OCI-LY7 (cell line): ENCODE measurements at regions not wholly inside any gene's neighbourhood (a gene's known extent, or its start where the extent isn't known, plus 50 kb on each side); places are given as distances from the start of the nearest gene placed in this dataset.

ENCODE experiments used
- BruUV-seq: library from RNA; stranded (reverse); fragments of 400-500 nt; replicated peaks from 2 replicates; lab custom pipeline; 2021; lab: Mats Ljungman, UMichigan
- CTCF ChIA-PET: fragments of 300-600 bp; sonication (Branson Sonifier 250); formaldehyde crosslinking; loops from one replicate; lab custom pipeline; 2022; ENCODE audit warnings: antibody characterized with exemption; ENCODE audit not compliant: unreplicated experiment; lab: Charles Lee
- POLR2A ChIA-PET: fragments of 300-600 bp; sonication (Branson Sonifier 250); formaldehyde crosslinking; loops from one replicate; lab custom pipeline; 2022; ENCODE audit warnings: antibody characterized with exemption; lab: Charles Lee
- DNase-seq: peaks from one replicate; pipeline ENCODE4 v3.0.0-alpha.2; 2015; ENCODE audit warnings: low spot score
- H2AFZ ChIP-seq: fragments of 200-600 bp; sonication (generic), shearing (Covaris generic); 2 replicates; pipeline ENCODE4 v1.6.1; 2014; ENCODE audit warnings: mild to moderate bottlenecking, antibody characterized with exemption, low read length, moderate library complexity
- H3K27ac ChIP-seq: fragments of 200-600 bp; sonication (generic); 2 replicates; pipeline ENCODE4 v1.5.1; 2014; ENCODE audit warnings: mixed run types, low read depth, mild to moderate bottlenecking, moderate library complexity, low read length, inconsistent platforms; ENCODE audit not compliant: poor library complexity, severe bottlenecking
- H3K36me3 ChIP-seq: fragments of 200-600 bp; sonication (generic); 2 replicates; pipeline ENCODE4 v1.6.1; 2014; ENCODE audit warnings: mild to moderate bottlenecking, antibody characterized with exemption, low read length, moderate library complexity, mixed read lengths; ENCODE audit not compliant: insufficient read depth
- H3K4me1 ChIP-seq: fragments of 200-600 bp; sonication (generic); 2 replicates; pipeline ENCODE4 v1.5.1; 2014; ENCODE audit warnings: mild to moderate bottlenecking, low read length; ENCODE audit not compliant: insufficient read depth, poor library complexity, severe bottlenecking
- H3K4me2 ChIP-seq: fragments of 200-600 bp; sonication (generic); 2 replicates; pipeline ENCODE4 v1.6.1; 2014; ENCODE audit warnings: mild to moderate bottlenecking, low read length
- H3K4me3 ChIP-seq: fragments of 200-600 bp; sonication (generic); 2 replicates; pipeline ENCODE4 v1.5.1; 2014; ENCODE audit warnings: mild to moderate bottlenecking, low read depth, low read length; ENCODE audit not compliant: poor library complexity, severe bottlenecking
- H3K79me2 ChIP-seq: fragments of 200-600 bp; sonication (generic); 2 replicates; pipeline ENCODE4 v1.6.1; 2016; ENCODE audit warnings: low read depth, mild to moderate bottlenecking, low read length, moderate library complexity, mixed read lengths; ENCODE audit not compliant: insufficient read depth
- H3K9me2 ChIP-seq: fragments of 200-600 bp; sonication (generic); 2 replicates; pipeline ENCODE4 v1.6.1; 2016; ENCODE audit warnings: mild to moderate bottlenecking, low read length, mixed read lengths; ENCODE audit not compliant: insufficient read depth
- H3K9me3 ChIP-seq: fragments of 200-600 bp; sonication (generic); 2 replicates; pipeline ENCODE4 v1.6.1; 2014; ENCODE audit warnings: mild to moderate bottlenecking, mixed run types, low read length, mixed read lengths
- H4K20me1 ChIP-seq: fragments of 200-600 bp; sonication (generic); 2 replicates; pipeline ENCODE4 v1.6.1; 2014; ENCODE audit warnings: mild to moderate bottlenecking, antibody characterized with exemption, low read length, moderate library complexity, mixed read lengths; ENCODE audit not compliant: insufficient read depth
- EZH2phosphoT487 ChIP-seq: fragments of 200-600 bp; sonication (generic); IDR thresholded peaks from 2 replicates; pipeline ENCODE4 v1.6.1; 2018; ENCODE audit warnings: low read depth, borderline replicate concordance, mild to moderate bottlenecking, mixed run types, antibody characterized with exemption, low read length, moderate library complexity, mixed read lengths
- intact Hi-C: fragments of 100-400 bp; cut with micrococcal nuclease; formaldehyde crosslinking; loops from one replicate; pipeline ENCODE4 v1.10.0; 2022; ENCODE audit not compliant: unreplicated experiment
- TF ChIP-seq, protein P1 (sequence below): fragments of 200-600 bp; sonication (generic); conservative IDR thresholded peaks from 2 replicates; pipeline ENCODE4 v1.5.1; 2014; ENCODE audit warnings: mild to moderate bottlenecking, antibody characterized with exemption, low read length, moderate library complexity, mixed read lengths

DNA sequence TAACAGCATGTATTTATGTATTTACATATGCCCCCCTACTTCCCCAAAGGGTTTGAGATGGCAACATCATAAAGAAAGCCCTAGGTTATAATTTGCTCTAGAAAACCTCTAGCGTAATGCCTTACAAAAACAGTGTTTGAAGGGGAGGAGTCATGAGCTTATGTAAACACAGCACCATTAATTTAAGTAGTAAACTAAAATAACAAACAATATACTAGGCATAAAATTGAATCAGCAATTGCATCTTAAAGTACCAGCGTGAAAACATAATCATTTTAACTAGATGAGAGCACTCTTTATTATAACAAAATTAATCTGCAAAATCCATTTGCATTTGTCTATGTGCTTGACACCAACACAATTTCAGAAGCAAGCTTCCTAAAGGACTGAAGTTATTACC lies 507.2 kb upstream of the NRP1 start:
- TF ChIP-seq, protein P1, sequence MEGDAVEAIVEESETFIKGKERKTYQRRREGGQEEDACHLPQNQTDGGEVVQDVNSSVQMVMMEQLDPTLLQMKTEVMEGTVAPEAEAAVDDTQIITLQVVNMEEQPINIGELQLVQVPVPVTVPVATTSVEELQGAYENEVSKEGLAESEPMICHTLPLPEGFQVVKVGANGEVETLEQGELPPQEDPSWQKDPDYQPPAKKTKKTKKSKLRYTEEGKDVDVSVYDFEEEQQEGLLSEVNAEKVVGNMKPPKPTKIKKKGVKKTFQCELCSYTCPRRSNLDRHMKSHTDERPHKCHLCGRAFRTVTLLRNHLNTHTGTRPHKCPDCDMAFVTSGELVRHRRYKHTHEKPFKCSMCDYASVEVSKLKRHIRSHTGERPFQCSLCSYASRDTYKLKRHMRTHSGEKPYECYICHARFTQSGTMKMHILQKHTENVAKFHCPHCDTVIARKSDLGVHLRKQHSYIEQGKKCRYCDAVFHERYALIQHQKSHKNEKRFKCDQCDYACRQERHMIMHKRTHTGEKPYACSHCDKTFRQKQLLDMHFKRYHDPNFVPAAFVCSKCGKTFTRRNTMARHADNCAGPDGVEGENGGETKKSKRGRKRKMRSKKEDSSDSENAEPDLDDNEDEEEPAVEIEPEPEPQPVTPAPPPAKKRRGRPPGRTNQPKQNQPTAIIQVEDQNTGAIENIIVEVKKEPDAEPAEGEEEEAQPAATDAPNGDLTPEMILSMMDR: no peak
- no peak for TF ChIP-seq EZH2phosphoT487
- POLR2A ChIA-PET: interaction anchor here (0.6 kb wide), 1 partner anchor 27 kb away, joined by 3 read pairs; no protein-coding TSS in a partner anchor
- no peaks in the 10 kb centered on the region for H3K79me2 ChIP-seq
- no peak overlapping the region for H3K4me2 ChIP-seq
- CTCF ChIA-PET: interaction anchor here (0.6 kb wide), 1 partner anchor 450 kb away, joined by 3 read pairs; no protein-coding TSS in a partner anchor
- H3K9me3 ChIP-seq: no peaks in the 10 kb centered on the region
- H3K4me1 ChIP-seq: no peaks in the 10 kb centered on the region
- H2AFZ ChIP-seq: no peak overlapping the region
- no peaks in the 10 kb centered on the region for H3K36me3 ChIP-seq
- no TSS peak for BruUV-seq
- no peaks in the 10 kb centered on the region for H4K20me1 ChIP-seq
- no peak overlapping the region for H3K4me3 ChIP-seq
- no peak for DNase-seq
- H3K27ac ChIP-seq: no peak overlapping the region
- H3K9me2 ChIP-seq: no peaks in the 10 kb centered on the region
- intact Hi-C loops: no loop called here

DNA sequence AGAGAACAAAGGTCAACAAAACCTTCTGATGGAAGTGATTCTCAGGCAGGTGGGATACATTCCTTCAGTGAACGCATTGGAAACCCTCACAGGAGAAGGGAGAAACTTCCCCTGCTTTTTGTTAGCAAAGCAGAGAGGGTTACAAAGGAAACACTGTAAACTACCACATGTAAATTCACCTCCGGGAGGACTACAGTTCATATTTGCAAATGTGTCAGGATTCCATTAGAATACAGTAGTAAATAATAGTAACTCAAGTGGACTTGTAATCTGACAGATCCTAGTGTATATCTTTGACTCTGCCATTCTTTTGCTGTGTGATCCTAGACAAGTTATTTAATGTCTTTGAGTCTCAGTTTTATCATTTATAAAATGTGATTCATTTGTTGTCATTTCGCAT lies 504.3 kb upstream of the NRP1 start:
- no peaks in the 10 kb centered on the region for H3K36me3 ChIP-seq
- no peaks in the 10 kb centered on the region for H4K20me1 ChIP-seq
- H3K9me2 ChIP-seq: no peaks in the 10 kb centered on the region
- no peak overlapping the region for H3K4me3 ChIP-seq
- no peak for DNase-seq
- intact Hi-C loops: no loop called here
- no peaks in the 10 kb centered on the region for H3K9me3 ChIP-seq
- TF ChIP-seq, protein P1: no peak
- TF ChIP-seq EZH2phosphoT487: no peak
- ChIA-PET CTCF (no interaction called here), POLR2A (no interaction called here)
- BruUV-seq: no TSS peak
- H3K4me1 ChIP-seq: no peaks in the 10 kb centered on the region
- no peak overlapping the region for H3K4me2 ChIP-seq
- no peak overlapping the region for H3K27ac ChIP-seq
- no peak overlapping the region for H2AFZ ChIP-seq
- no peaks in the 10 kb centered on the region for H3K79me2 ChIP-seq

DNA sequence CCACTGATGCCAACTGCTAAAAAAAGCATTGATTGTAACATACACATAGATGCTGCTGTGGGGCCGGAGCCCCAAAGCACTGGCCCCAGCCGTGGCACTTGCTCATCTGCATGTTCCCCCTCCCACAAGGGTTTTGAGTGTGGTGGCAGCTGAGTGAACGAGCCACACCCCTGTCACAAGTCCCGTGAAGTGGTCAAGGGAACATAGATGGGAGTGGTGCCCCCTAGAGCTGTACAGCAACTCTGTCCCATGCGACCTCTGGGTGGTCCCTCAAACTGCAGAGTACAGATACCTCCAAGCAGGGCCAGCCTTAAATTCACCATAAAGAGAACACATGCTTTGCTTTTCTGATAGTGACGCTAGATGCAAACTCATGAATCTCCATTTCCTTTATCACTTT lies 503.3 kb upstream of the NRP1 start:
- Histone ChIP-seq H3K4me1 (no peaks in the 10 kb centered on the region), H3K4me2 (no peak overlapping the region), H3K9me3 (no peaks in the 10 kb centered on the region), H3K79me2 (no peaks in the 10 kb centered on the region), H3K9me2 (no peaks in the 10 kb centered on the region), H3K36me3 (no peaks in the 10 kb centered on the region), H4K20me1 (no peaks in the 10 kb centered on the region), H3K4me3 (no peak overlapping the region), H2AFZ (no peak overlapping the region), H3K27ac (no peak overlapping the region)
- POLR2A ChIA-PET: no interaction called here
- TF ChIP-seq EZH2phosphoT487: no peak
- TF ChIP-seq, protein P1: no peak
- BruUV-seq: no TSS peak
- intact Hi-C loops: no loop called here
- CTCF ChIA-PET: no interaction called here
- DNase-seq: no peak
